Stimulated activated CD4-positive, alpha-beta T cell treated with anti-CD3 and anti-CD28 coated beads, TNF-alpha, amount 100 ng/mL, for 1 hour (primary cell): ENCODE measurements at regions not wholly inside any gene's neighbourhood (a gene's known extent, or its start where the extent isn't known, plus 50 kb on each side); places are given as distances from the start of the nearest gene placed in this dataset.
"Not testable (repeated sequence)": the region's sequence is repeated elsewhere in the genome, so short reads cannot be mapped to it uniquely, and the experiment has no call there.

ENCODE experiments used
- DNase-seq, 3 donors: peaks; one replicate each; pipeline ENCODE4 v3.0.0-alpha.2; 2020; ENCODE audit warnings: low read depth in 3 of 3, low spot score in 1 of 3

DNA sequence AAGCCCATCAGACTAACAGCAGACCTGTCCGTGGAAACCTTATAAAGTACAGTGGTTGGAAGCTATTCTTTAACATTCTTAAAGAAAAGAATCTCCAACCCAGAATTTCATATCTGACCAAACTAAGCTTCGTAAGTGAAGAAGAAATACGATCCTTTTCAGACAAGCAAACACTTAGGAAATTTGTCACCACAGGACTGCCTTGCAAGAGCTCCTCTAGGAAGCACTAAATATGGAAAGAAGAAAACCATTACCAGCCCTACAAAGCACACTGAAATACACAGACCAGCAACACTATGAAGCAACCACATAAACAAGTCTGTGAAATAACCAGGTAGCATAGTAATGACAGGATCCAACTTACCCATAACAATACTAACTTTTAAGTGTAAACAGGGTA lies 177.7 kb upstream of the PRSS1 start:
- DNase-seq: no peak

DNA sequence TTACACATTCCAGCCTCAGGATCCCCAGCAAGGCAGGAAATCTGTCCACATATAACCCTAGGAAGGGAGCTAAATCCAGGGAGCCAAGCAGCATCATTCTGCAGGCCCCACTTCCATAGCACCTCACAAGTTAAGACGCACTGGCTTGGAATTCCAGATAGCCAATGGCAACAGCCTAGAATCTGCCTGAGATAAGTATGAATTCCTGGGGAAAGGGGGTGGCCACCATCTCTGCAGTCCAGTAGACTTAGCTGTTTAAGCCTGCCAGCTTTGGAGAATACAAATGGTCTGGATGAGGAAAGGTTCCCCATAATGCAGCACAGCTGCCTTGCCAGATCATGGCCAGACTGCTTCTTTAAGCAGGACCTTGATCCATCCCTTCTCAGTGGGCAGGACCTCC lies 179.4 kb upstream of the PRSS1 start:
- no peak for DNase-seq

DNA sequence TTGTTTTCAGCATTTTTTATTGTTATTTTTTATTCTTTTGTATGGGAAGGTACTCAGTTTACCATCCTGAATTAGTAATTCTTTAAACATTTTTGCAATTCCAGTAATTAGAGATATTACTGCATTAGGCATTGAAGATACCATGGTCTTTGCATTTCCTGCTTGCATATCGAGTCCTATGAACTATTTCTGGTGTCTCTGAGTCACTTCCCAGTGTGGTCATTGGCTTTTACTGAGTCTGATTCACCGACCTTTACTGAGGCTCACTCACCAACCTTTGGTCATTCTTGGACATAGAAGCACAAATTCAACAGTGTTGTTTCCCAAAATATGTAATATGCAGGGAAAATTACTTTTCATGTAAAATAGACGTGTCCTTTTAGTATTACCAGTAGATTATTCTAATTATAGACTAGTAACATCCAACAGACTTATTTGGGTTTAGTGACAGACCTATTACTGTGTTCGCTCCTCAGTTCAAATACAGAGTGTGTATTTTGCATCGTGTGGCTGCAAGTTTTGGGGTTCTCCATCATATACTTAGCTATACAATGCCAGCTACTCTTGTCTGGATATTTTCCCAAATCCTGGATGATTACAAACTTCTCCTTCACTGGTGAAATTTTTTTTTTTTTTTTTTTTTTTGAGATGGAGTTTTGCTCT lies 180.7 kb upstream of the PRSS1 start:
- no peak for DNase-seq

DNA sequence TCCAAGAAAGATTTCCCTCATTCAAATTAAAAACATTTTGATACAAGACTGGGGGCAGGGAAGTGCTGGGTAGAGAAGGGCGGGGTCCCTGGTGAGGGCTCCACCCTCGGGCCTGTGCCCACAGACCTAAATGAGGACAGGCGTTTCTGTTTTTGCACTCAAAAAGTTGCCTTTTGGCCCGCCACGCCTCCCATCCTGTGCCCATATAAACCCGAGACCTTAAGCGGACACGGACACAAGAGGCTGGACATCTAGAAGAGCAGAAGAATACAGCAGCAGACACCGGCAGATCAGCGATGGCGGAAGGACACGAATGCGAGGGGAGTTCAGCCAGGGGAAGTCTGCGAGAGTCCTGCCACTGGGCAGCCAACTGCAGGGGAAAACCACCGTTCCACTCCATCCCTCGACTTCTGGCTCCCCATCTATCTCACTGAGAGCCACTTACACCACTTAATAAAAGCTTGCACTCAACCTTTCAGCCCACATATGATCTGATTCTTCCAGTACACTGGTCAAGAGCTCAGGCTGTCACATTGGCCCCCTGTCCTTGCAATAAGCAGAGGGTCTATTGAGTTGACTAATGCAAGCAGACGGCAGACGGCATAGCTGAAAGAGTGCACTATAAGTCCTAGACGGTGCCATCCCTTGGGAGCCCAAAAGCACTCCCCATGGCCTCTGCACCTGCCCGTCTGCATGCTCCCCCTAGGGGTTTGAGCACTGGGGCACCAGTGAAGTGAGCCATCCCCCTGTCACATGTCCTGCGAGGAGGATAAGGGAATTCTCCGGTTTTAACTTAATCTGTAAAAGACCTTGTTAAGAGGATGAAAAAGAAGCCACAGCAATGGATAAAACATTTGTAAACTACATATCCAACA lies 181.8 kb upstream of the PRSS1 start:
- DNase-seq: no peak

DNA sequence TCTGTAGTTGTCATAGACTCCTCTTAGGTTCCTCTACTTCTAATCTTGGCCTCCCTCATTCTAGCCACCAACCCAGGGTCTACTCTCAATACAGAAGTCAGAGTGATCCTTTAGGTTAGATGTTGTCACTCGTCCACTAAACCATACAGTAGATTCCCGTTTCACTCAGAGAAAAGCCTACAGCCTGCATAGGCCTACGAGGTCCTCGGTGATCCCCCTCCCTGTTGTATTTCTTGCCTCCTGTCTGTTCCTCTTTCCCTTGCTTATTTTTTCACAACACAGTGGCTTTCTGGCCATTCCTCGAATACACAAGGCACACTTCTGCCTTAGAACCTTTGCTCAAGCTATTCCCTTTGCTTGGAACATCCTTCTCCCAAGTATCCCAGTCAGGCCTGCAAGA lies 183.0 kb upstream of the PRSS1 start:
- no peak for DNase-seq

DNA sequence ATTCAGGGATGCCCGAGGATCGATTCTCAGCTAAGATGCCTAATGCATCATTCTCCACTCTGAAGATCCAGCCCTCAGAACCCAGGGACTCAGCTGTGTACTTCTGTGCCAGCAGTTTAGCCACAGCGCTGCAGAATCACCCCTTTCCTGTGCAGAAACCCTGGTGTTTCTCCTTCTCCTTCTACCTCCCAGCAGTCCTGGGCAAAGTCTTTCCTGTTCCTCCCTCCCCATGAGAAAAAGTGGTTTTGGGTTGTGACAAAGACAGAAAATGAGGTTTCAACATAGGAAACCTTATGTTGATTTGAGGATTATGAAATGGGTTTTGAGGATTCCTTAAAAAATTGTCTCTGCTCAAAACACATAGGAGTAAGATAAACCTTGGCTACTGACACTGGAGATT lies 185.1 kb upstream of the PRSS1 start:
- not testable (repeated sequence) for DNase-seq

DNA sequence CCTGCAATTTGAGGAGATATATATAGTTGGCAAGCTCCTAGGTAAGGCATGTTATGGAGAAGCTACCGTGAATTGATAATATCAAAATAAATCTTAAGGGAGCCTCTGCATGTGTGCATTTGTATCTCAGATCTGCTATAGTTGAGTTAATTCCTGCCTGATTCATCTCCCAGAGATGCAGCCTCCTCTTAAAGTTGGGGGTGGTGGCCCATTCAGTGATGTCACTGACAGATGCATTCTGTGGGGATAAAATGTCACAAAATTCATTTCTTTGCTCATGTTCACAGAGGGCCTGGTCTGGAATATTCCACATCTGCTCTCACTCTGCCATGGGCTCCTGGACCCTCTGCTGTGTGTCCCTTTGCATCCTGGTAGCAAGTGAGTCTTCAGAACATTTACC lies 185.8 kb upstream of the PRSS1 start:
- no peak for DNase-seq

DNA sequence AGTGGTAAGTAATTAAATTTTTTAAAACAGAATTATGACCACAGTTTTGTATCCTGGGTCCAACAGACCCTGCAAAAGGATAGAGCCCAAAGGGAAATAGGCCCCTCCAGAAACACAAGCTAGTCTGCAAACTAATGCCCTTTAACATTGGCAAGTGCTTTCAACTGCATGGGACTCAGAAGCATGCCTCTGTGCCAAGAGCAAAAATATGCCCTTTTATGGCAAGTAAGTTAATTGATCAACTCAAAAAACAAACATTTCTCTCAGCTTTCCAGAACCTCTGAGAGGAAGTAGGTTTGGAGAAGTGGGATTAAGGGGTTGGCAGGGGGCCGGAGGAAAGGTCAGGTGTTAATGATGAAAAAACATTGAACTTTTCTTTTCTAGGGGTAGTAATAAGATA lies 186.6 kb upstream of the PRSS1 start:
- no peak for DNase-seq

DNA sequence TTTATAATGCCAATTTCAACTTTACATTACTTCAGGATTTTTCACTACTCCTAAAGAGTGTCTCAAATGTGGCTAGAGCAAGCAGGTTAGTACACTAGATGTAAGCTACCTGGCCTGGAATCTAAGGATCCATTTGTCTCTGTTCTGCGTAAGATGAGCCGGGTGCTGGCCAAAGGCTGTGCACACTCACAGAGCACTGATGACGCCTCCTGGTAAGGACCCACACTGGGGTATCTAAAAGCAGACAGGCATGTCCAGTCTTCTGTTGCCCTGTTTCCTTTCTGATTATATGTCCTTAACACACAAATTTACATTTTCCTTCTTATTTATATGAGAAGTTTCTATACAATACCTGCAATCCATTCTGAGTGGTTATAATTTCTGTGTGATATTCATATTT lies 187.9 kb upstream of the PRSS1 start:
- not testable (repeated sequence) for DNase-seq

DNA sequence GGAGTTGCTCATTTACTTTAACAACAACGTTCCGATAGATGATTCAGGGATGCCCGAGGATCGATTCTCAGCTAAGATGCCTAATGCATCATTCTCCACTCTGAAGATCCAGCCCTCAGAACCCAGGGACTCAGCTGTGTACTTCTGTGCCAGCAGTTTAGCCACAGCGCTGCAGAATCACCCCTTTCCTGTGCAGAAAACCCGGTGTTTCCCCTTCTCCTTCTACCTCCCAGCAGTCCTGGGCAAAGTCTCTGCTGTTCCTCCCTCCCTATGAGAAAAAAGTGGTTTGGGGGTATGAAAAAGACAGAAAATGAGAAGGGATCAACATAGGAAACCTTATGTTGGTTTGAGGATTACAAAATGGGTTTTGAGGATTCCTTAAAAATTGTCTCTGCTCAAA lies 188.5 kb upstream of the PRSS1 start:
- not testable (repeated sequence) for DNase-seq

DNA sequence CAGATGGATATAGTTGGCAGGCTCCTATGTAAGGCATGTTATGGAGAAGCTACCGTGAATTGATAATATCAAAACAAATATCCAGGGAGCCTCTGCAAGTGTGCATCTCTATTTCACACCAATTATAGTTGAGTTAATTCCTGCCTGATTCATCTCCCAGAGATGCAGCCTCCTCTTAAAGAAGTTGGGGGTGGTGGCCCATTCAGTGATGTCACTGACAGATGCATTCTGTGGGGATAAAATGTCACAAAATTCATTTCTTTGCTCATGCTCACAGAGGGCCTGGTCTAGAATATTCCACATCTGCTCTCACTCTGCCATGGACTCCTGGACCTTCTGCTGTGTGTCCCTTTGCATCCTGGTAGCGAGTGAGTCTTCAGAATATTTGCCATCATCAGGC lies 189.1 kb upstream of the PRSS1 start:
- no peak for DNase-seq

DNA sequence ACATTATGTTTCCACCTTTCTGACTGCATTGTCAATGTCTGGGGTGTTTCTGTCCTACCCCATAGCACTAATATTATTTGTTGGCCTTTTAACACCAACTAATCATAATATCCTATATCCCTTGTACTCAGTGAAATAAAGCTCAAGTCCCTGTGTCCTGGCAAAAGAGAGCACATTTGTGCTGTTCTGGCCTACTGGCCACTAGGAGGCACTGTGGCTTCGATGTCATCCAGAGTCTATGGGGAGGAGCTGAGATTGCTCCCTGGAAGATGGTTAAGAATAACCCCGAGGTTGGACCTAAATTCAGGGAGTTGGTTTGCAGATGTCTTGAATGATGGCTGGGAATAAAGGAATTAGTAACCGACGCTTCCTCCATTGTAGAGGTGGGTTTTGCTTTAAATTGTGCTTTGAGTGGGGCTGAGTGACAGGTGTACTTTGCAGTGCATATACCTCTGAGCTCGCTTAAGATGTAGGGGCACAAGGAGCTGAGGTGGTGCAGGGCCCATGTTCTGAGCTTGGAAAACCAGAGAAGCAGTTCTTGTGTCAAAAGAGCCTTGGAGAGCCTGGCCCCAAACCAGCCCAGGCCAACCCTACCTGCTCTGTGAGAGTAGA lies 191.2 kb upstream of the PRSS1 start:
- peak in 1 of 3 donors; percentile 21 for DNase-seq

DNA sequence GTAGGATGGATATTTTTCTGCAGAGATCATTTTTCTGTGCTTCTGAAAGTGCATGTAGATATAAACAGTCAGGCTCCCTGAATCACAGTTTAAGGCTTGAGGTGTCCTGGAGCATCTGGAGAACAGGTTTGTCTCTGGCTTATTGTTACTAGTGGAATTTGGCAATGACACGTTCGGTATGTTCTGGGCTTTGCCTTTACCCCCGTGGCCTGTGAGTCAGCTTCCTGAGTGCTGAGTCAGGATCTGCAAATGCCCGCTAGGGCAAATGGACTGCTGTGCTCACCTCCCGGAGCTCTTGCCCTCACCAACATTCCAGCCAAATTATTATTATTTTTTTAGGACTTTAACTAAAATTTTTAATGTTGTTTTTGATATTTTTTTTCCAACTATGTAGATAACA lies 192.5 kb upstream of the PRSS1 start:
- no peak for DNase-seq

DNA sequence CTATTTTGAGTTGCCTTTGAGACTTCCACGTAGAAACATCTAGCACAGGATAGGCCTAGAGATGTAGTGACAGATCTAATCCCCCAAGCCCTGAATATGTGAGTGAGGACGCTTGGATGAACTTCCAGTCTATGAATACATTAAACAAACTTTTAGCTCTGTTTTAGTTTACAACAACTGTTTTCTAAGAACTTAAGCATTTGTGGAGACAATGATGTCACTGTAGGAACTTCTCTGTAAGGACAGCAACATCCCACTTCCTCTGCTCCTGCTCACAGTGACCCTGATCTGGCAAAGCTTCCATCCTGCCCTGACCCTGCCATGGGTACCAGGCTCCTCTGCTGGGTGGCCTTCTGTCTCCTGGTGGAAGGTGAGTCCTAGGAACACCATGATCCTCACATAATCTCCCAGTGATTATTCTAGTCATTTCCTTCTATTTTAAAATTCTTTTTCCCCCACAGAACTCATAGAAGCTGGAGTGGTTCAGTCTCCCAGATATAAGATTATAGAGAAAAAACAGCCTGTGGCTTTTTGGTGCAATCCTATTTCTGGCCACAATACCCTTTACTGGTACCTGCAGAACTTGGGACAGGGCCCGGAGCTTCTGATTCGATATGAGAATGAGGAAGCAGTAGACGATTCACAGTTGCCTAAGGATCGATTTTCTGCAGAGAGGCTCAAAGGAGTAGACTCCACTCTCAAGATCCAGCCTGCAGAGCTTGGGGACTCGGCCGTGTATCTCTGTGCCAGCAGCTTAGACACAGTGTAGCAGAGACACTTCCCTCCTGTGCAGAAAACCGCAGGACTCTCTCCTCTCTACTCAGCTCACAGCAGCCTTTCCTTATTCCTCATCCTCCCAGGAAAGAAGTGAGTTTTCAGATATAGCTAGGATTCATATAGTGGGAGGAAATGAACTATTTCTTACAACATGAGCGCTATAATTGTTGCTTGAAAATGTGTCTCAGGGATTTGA lies 194.4 kb upstream of the PRSS1 start:
- no peak for DNase-seq

DNA sequence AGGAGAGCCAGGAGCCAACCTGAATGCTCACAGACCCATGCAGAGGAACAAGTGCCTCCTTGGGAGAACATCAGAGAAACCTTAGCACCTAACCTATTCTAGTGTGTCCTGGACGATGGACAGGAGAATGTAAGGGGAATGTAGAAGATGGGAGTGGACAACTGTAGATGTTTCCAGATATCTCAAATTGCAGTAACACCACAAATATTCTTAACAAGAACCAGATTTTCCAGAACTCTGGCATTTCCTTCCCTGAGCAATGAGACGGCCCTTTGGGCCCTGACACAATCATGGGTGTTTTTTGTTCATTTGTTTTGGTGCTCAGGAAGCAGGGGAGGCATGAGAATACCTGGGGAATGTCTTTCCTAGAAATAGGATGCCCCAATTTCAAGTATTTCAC lies 196.1 kb upstream of the PRSS1 start:
- no peak for DNase-seq

DNA sequence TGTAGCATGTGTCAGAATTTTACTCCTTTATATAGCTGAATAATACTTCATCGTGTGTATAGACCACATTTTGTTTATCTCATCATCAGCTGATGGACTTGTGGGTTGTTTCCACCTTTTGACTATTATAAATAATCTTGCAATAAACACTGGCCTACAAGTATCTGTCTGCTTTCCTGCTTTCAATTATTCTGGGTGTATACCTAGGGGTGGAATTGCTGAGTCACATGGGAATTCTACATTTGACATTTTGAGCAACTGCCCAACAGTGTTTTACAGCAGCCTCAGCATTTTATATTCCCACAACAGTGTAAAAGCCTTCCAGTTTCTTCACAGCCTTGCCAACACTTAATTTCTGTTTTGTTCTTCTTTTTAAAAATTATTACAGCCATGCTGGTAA lies 200.3 kb upstream of the PRSS1 start:
- no peak for DNase-seq

DNA sequence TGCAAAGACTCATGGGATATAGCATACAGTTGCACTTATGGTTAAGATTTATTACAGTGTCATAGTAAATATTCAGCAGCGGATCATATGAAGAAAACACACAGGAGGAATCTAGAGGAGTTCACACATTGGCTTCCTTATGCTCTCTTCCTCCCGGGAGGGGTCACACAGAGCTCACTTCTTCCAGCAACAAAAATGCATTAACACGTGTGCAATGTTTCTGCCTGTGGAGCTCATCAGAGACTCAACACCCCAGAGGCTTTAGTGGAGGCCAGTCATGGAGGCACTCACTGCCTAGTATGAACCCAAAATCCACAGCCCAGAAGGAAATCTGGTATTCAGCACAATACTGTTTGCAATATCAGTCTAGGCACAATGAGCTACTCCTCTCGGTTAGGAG lies 202.8 kb upstream of the PRSS1 start:
- no peak for DNase-seq

DNA sequence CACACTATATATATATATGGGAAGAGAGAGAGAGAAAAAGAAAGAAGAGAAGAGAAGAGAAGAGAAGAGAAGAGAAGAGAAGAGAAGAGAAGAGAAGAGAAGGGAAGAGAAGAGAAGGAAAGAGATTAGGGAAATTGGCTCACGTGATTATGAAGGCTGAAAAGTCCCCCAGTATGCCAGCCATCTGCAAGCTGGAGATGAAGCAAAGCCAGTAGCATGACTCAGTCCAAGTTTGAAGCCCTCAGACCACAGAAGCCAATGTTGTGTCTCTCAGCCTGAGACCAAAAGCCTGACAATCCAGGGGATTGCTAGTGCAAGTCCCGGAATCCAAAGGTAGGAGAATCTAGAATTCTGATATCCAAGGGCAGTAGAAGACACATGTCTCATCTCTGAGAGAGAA lies 206.3 kb upstream of the PRSS1 start:
- DNase-seq: no peak

DNA sequence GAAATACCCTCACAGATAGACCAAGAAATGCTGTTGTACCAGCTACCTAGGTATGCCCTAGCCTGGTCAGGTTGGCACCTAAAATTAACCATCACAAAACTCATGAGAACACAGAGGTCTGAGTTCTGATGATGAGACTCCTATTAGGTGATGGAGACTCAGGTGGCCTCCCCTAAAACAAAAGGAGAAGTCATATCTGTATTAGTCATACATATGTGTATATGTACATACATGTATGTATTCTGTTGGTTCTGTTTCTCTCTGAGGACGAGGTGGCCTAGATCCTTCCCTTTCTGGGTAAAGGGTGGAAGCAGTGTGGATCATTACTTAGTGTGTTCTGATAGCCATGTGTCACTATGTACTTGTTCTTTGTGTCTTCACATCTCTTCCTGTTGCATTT lies 207.2 kb upstream of the PRSS1 start:
- DNase-seq: no peak

DNA sequence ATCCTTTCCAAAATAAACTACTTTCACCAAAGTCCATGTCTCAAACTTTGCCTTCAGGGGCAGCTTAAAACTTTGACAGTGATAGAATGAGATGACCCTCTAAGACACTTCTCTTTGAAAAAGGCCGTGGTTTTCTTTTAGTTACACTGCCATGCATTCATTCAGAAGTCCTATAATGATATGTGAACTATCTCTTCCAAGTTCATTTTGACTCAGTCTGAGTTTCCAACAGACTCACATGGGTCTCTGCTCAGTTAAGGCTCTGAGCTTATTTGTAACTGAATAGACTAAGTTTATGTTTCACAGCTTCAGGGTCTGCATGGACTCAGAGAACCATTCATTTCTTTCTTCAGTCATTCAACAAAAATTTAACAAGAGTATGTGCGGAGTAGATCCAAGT lies 208.9 kb upstream of the PRSS1 start:
- DNase-seq: no peak

DNA sequence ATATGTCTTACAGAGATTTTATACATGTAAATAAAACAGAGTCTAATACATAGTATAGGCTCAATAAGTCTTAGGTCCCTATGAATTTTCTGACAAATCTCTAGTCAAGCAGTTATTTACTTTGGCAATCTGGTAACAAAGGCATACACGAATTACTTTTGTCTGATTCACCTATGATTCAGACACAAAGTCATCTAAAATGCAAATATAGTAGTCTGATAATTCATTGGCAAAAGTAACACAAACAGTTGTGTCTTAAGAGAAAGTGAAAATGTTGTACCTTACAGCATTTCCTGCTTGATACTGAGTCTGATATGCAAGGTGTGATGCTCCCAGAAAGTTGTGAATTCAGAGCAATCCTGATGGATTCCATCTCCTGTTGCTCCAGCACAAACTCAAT lies 209.4 kb upstream of the PRSS1 start:
- DNase-seq: no peak
